ENCODE measurements at regions not wholly inside any gene's neighbourhood (a gene's known extent, or its start where the extent isn't known, plus 50 kb on each side); places are given as distances from the start of the nearest gene placed in this dataset.

GRCh38 chrX:15985937-15986336 lies 131.3 kb upstream of the AP1S2 start:
- intact Hi-C loops (cut with DNase I): no loop called here

GRCh38 chrX:15983034-15983433 lies 128.4 kb upstream of the AP1S2 start:
- no peak overlapping the region for H3K27ac ChIP-seq
- TF ChIP-seq POLR2A (IDR thresholded peaks at IDR 0.05) (no peak), CTCF (IDR thresholded peaks at IDR 0.05) (no peak), POLR2AphosphoS5 (IDR thresholded peaks at IDR 0.05) (no peak)
- intact Hi-C loops (cut with DNase I): no loop called here
- no peaks in the 10 kb centered on the region for H3K36me3 ChIP-seq
- H3K27me3 ChIP-seq (replicated peaks; ENCODE audit: insufficient read depth): no peaks in the 10 kb centered on the region
- no peaks in the 10 kb centered on the region for H3K4me1 ChIP-seq (replicated peaks)
- 89% methylated on average over 1 of the region's 1 CpG for WGBS
- H3K4me3 ChIP-seq: no peak overlapping the region
- no peak for DNase-seq (ENCODE audit: low spot score)
- no peaks in the 10 kb centered on the region for H3K9me3 ChIP-seq

More at GRCh38 chrX:15985937-15986336, 131.3 kb upstream of the AP1S2 start:
- TF ChIP-seq POLR2AphosphoS5 (IDR thresholded peaks at IDR 0.05) (no peak), POLR2A (IDR thresholded peaks at IDR 0.05) (no peak), CTCF (IDR thresholded peaks at IDR 0.05) (no peak)
- 79% methylated on average over 2 of the region's 2 CpGs for WGBS
- no peak for DNase-seq (ENCODE audit: low spot score)
- Histone ChIP-seq H3K27me3 (replicated peaks; ENCODE audit: insufficient read depth) (no peaks in the 10 kb centered on the region), H3K4me1 (replicated peaks) (no peaks in the 10 kb centered on the region), H3K4me3 (no peak overlapping the region), H3K9me3 (no peaks in the 10 kb centered on the region), H3K36me3 (no peaks in the 10 kb centered on the region), H3K27ac (no peak overlapping the region)

GRCh38 chrX:15977644-15978043 lies 123.0 kb upstream of the AP1S2 start:
- DNase-seq (ENCODE audit: low spot score): no peak
- Histone ChIP-seq H3K27ac (no peak overlapping the region), H3K9me3 (no peaks in the 10 kb centered on the region), H3K4me3 (no peak overlapping the region), H3K4me1 (replicated peaks) (no peaks in the 10 kb centered on the region), H3K27me3 (replicated peaks; ENCODE audit: insufficient read depth) (no peaks in the 10 kb centered on the region), H3K36me3 (no peaks in the 10 kb centered on the region)
- no peak for TF ChIP-seq POLR2A (IDR thresholded peaks at IDR 0.05)
- TF ChIP-seq POLR2AphosphoS5 (IDR thresholded peaks at IDR 0.05): no peak
- no peak for TF ChIP-seq CTCF (IDR thresholded peaks at IDR 0.05)
- intact Hi-C loops (cut with DNase I): no loop called here
- 20% methylated on average over 3 of the region's 3 CpGs for WGBS

GRCh38 chrX:15976396-15976795 lies 121.8 kb upstream of the AP1S2 start:
- 80% methylated on average over 1 of the region's 1 CpG for WGBS
- H3K4me3 ChIP-seq: no peak overlapping the region
- H3K27me3 ChIP-seq (replicated peaks; ENCODE audit: insufficient read depth): no peaks in the 10 kb centered on the region
- H3K9me3 ChIP-seq: no peaks in the 10 kb centered on the region
- no peaks in the 10 kb centered on the region for H3K36me3 ChIP-seq
- intact Hi-C loops (cut with DNase I): no loop called here
- TF ChIP-seq POLR2A (IDR thresholded peaks at IDR 0.05) (no peak), POLR2AphosphoS5 (IDR thresholded peaks at IDR 0.05) (no peak), CTCF (IDR thresholded peaks at IDR 0.05) (no peak)
- no peak overlapping the region for H3K27ac ChIP-seq
- DNase-seq (ENCODE audit: low spot score): no peak
- no peaks in the 10 kb centered on the region for H3K4me1 ChIP-seq (replicated peaks)

GRCh38 chrX:15973946-15974345 lies 119.3 kb upstream of the AP1S2 start:
- Histone ChIP-seq H3K27ac (no peak overlapping the region), H3K9me3 (no peaks in the 10 kb centered on the region), H3K36me3 (no peaks in the 10 kb centered on the region), H3K27me3 (replicated peaks; ENCODE audit: insufficient read depth) (no peaks in the 10 kb centered on the region), H3K4me3 (no peak overlapping the region), H3K4me1 (replicated peaks) (no peaks in the 10 kb centered on the region)
- TF ChIP-seq POLR2AphosphoS5 (IDR thresholded peaks at IDR 0.05) (no peak), CTCF (IDR thresholded peaks at IDR 0.05) (no peak), POLR2A (IDR thresholded peaks at IDR 0.05) (no peak)
- no peak for DNase-seq (ENCODE audit: low spot score)
- intact Hi-C loops (cut with DNase I): no loop called here
- 89% methylated on average over 2 of the region's 3 CpGs for WGBS

All from prostate gland (tissue), 2 donors.